ENCODE measurements at regions not wholly inside any gene's neighbourhood (a gene's known extent, or its start where the extent isn't known, plus 50 kb on each side); places are given as distances from the start of the nearest gene placed in this dataset.
A peak's percentile ranks its signal among the peaks of the same experiment; 100 is the strongest.

DNA sequence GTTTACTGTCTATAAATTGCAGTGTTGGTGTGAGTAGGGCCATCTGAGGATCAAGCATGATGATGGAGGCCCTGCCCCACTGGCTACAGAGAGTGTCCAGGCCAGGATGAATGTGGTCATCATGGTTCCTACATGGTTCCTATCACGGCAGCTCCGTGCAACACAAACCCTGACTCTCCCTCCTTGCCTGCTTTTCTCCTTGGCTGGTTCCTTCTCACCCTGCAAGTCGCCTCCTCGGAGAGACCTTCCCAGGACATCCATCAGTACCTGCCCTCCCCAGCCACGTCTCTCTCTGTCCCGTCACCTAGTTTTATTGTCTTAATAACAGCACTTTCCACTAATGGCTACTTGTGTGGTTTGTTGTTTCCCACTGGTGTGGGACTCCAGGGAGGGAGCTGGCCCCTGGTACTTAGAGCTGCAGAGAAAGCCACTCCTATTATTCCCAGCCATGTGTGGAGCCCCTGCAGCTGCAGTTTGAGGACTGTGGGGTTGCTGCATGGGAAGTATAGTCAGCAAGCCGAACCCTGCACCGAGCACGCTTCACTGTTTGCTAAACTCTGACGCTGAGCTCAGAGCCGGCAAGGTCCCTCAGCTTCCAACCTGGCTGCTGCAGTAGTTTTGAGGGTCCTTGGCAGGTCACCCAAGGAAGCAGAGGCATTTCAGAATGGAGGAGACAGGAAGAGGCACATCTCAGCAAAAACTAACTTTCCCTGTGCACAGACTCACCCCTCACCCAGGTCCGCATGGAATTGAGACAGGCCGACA, 146.4 kb upstream of the VSTM2B start:
- DNase-seq (ENCODE audit: extremely low spot score, unreplicated experiment), result peak; percentile 64
- H3K4me1 Mint-ChIP-seq (ENCODE audit: unreplicated experiment), result no peaks in the 10 kb centered on the region
- no peak overlapping the region for H3K27ac Mint-ChIP-seq (ENCODE audit: unreplicated experiment)
- no peaks in the 10 kb centered on the region for H3K36me3 Mint-ChIP-seq (ENCODE audit: unreplicated experiment)
- peaks cover 13% of the 10 kb centered on the region for H3K9me3 Mint-ChIP-seq (ENCODE audit: unreplicated experiment)
- H3K27me3 Mint-ChIP-seq (ENCODE audit: unreplicated experiment), result no peaks in the 10 kb centered on the region
- H3K4me3 Mint-ChIP-seq (ENCODE audit: unreplicated experiment), result no peak overlapping the region
- TF ChIP-seq, protein P1, sequence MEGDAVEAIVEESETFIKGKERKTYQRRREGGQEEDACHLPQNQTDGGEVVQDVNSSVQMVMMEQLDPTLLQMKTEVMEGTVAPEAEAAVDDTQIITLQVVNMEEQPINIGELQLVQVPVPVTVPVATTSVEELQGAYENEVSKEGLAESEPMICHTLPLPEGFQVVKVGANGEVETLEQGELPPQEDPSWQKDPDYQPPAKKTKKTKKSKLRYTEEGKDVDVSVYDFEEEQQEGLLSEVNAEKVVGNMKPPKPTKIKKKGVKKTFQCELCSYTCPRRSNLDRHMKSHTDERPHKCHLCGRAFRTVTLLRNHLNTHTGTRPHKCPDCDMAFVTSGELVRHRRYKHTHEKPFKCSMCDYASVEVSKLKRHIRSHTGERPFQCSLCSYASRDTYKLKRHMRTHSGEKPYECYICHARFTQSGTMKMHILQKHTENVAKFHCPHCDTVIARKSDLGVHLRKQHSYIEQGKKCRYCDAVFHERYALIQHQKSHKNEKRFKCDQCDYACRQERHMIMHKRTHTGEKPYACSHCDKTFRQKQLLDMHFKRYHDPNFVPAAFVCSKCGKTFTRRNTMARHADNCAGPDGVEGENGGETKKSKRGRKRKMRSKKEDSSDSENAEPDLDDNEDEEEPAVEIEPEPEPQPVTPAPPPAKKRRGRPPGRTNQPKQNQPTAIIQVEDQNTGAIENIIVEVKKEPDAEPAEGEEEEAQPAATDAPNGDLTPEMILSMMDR (IDR thresholded peaks at IDR 0.05), result no peak

DNA sequence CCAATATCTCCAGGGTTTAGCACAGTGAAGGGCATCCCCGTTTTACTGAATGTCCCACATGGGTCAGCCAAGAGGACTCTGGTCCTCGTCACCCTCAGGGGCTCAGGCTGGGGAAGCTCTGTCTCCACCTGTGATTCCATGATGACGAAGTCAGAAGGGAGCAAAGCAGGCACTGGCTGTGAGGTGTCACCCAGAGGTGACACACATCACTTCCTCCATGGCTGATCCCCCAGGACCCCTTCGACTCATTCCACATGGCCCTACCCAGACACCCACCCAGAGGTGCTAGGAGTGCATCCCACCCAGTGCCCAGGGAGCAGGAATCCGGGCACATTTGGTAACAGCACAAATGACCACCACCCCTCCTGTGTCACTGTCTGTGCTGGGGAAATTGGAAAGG, 145.2 kb upstream of the VSTM2B start:
- H3K27ac Mint-ChIP-seq (ENCODE audit: unreplicated experiment), result no peak overlapping the region
- H3K4me1 Mint-ChIP-seq (ENCODE audit: unreplicated experiment), result no peaks in the 10 kb centered on the region
- no peaks in the 10 kb centered on the region for H3K27me3 Mint-ChIP-seq (ENCODE audit: unreplicated experiment)
- H3K36me3 Mint-ChIP-seq (ENCODE audit: unreplicated experiment), result no peaks in the 10 kb centered on the region
- DNase-seq (ENCODE audit: extremely low spot score, unreplicated experiment), result peak; percentile 51
- H3K9me3 Mint-ChIP-seq (ENCODE audit: unreplicated experiment), result peaks cover 11% of the 10 kb centered on the region
- TF ChIP-seq, protein P1 (IDR thresholded peaks at IDR 0.05), result no peak
- H3K4me3 Mint-ChIP-seq (ENCODE audit: unreplicated experiment), result no peak overlapping the region

DNA sequence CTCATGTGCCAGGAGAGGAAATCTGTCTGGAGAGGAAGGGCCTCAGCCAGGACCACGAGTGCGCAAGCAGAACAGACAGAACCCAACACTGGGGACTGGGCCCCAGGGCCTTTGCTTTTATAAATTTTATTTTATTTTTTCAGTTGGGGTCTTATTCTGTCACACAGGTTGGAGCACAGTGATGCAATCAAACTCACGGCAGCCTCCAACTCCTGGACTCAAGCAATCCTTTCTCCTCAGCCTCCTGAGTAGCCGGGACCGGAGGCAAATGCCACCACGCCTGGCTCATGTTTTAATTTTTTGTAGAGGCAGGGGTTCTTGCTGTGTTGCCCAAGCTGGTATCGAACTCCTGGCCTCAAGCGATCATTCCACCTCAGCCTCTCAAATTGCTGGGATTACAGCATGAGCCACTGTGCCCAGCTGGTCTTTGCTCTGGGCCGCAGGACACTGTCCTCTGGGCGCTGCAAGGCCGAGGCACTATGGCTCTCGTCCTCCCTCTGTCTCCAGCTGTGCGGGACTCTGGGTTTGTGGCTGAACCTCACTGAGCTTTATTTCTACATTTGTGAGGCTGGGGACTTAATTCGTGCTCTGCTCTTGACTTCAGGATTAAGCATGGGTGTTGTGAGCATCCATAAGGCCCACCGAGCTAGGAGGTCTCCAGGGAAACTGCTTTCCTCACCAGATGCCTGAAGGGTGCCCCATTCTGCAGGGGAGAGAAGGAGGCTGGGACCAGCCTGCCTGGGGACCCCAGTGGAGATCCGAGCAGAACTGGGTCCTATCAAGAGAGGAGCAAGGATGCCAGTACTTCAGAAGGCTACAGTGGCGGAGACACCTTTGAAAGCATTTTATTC, 144.2 kb upstream of the VSTM2B start:
- H3K27me3 Mint-ChIP-seq (ENCODE audit: unreplicated experiment), result no peaks in the 10 kb centered on the region

DNA sequence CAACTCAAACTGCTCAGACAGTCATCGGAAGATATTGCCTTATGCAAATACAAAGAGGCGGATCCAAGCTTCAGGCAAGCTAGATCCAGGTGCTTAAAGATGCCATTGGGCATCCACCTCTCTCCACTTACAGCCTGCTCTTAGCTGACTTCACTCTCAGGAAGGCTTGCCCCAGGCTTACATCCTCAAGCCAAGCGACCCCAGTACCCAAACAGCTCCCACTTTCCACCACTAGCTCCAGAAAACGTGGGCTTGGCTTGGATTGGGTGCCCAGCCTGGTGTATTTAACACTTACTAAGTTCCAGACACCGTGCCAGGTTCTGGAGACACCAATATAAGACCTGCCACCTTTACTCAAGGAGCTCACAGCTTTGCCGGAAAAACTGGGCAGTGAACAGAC, 142.1 kb upstream of the VSTM2B start:
- no peak overlapping the region for H3K4me3 Mint-ChIP-seq (ENCODE audit: unreplicated experiment)
- H3K4me1 Mint-ChIP-seq (ENCODE audit: unreplicated experiment), result no peaks in the 10 kb centered on the region
- H3K36me3 Mint-ChIP-seq (ENCODE audit: unreplicated experiment), result no peaks in the 10 kb centered on the region
- no peaks in the 10 kb centered on the region for H3K27me3 Mint-ChIP-seq (ENCODE audit: unreplicated experiment)
- peak; percentile 48 for DNase-seq (ENCODE audit: extremely low spot score, unreplicated experiment)
- TF ChIP-seq, protein P1 (IDR thresholded peaks at IDR 0.05), result no peak
- H3K9me3 Mint-ChIP-seq (ENCODE audit: unreplicated experiment), result peaks cover 9% of the 10 kb centered on the region
- H3K27ac Mint-ChIP-seq (ENCODE audit: unreplicated experiment), result no peak overlapping the region

More for the DNA sequence above, 144.2 kb upstream of the VSTM2B start:
- Mint-ChIP-seq H3K9me3 (ENCODE audit: unreplicated experiment) (peaks cover 4% of the 10 kb centered on the region), H3K4me1 (ENCODE audit: unreplicated experiment) (no peaks in the 10 kb centered on the region), H3K36me3 (ENCODE audit: unreplicated experiment) (no peaks in the 10 kb centered on the region), H3K4me3 (ENCODE audit: unreplicated experiment) (no peak overlapping the region), H3K27ac (ENCODE audit: unreplicated experiment) (no peak overlapping the region)
- TF ChIP-seq, protein P1 (IDR thresholded peaks at IDR 0.05), result no peak
- DNase-seq (ENCODE audit: extremely low spot score, unreplicated experiment), result peak; percentile 79

DNA sequence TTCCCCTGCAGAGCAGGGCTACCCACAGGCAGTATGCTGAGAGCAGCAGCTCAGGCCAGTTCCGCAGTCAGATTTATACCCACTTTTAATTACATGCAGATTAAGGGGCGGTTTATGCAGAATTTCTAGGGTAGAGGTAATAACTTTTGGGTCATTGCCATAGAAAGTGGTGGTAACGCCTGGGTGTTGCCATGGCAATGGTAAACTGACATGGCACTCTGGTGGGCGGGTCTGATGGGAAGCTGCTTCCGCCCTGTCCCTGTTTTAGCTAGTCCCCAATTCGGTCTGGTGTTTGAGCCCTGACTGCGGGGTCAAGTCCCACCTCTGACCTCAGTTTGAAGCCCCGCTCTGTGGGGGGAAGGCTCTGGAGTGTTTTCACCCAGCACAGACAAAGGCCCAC, 141.1 kb upstream of the VSTM2B start:
- no peak overlapping the region for H3K27ac Mint-ChIP-seq (ENCODE audit: unreplicated experiment)
- no peaks in the 10 kb centered on the region for H3K4me1 Mint-ChIP-seq (ENCODE audit: unreplicated experiment)
- TF ChIP-seq, protein P1 (IDR thresholded peaks at IDR 0.05), result no peak
- no peaks in the 10 kb centered on the region for H3K27me3 Mint-ChIP-seq (ENCODE audit: unreplicated experiment)
- peaks cover 13% of the 10 kb centered on the region for H3K9me3 Mint-ChIP-seq (ENCODE audit: unreplicated experiment)
- no peaks in the 10 kb centered on the region for H3K36me3 Mint-ChIP-seq (ENCODE audit: unreplicated experiment)
- DNase-seq (ENCODE audit: extremely low spot score, unreplicated experiment), result no peak
- no peak overlapping the region for H3K4me3 Mint-ChIP-seq (ENCODE audit: unreplicated experiment)

All from osteocyte (in vitro differentiated cells).